ENCODE measurements at regions not wholly inside any gene's neighbourhood (a gene's known extent, or its start where the extent isn't known, plus 50 kb on each side); places are given as distances from the start of the nearest gene placed in this dataset.

GRCh38 chr2:216553482-216554240 lies 55.0 kb downstream of the RPL37A start:
- ChIA-PET POLR2A (no interaction called here), CTCF (no interaction called here)

GRCh38 chr2:216554286-216554685 lies 55.6 kb downstream of the RPL37A start:
- POLR2A ChIA-PET: no interaction called here
- CTCF ChIA-PET: no interaction called here

- ChIA-PET CTCF (no interaction called here), POLR2A (no interaction called here)
These were observed 56.1 kb downstream of the RPL37A start for GRCh38 chr2:216554755-216555154.

GRCh38 chr2:216555274-216555673 lies 56.6 kb downstream of the RPL37A start:
- ChIA-PET CTCF (no interaction called here), POLR2A (no interaction called here)

- CTCF ChIA-PET: no interaction called here
- POLR2A ChIA-PET: no interaction called here
These were observed 57.6 kb downstream of the RPL37A start for GRCh38 chr2:216556202-216556601.

- ChIA-PET CTCF (no interaction called here), POLR2A (no interaction called here)
These were observed 58.8 kb downstream of the RPL37A start for GRCh38 chr2:216557413-216557812.

- CTCF ChIA-PET: no interaction called here
- POLR2A ChIA-PET: no interaction called here
These were observed 59.2 kb downstream of the RPL37A start for GRCh38 chr2:216557820-216558219.

- ChIA-PET POLR2A (no interaction called here), CTCF (interaction anchor here (0.7 kb wide), 1 partner anchor 40 kb away, joined by 3 read pairs; no protein-coding TSS in a partner anchor)
These were observed 61.0 kb downstream of the RPL37A start for GRCh38 chr2:216559625-216560156.

GRCh38 chr2:216560838-216561270 lies 62.2 kb downstream of the RPL37A start:
- CTCF ChIA-PET: no interaction called here
- POLR2A ChIA-PET: no interaction called here

GRCh38 chr2:216562696-216563435 lies 64.2 kb downstream of the RPL37A start:
- ChIA-PET POLR2A (no interaction called here), CTCF (no interaction called here)

- ChIA-PET CTCF (no interaction called here), POLR2A (no interaction called here)
These were observed 65.0 kb downstream of the RPL37A start for GRCh38 chr2:216563646-216564045.

- ChIA-PET CTCF (interaction anchor here (1.1 kb wide), 1 partner anchor 102 kb away, joined by 3 read pairs; no protein-coding TSS in a partner anchor), POLR2A (no interaction called here)
These were observed 66.0 kb downstream of the RPL37A start for GRCh38 chr2:216564611-216565010.

- POLR2A ChIA-PET: no interaction called here
- CTCF ChIA-PET: no interaction called here
These were observed 67.3 kb upstream of the IGFBP2 start for GRCh38 chr2:216565956-216566355.

GRCh38 chr2:216568576-216568975 lies 64.6 kb upstream of the IGFBP2 start:
- CTCF ChIA-PET: no interaction called here
- POLR2A ChIA-PET: no interaction called here

GRCh38 chr2:216569765-216570164 lies 63.5 kb upstream of the IGFBP2 start:
- ChIA-PET CTCF (interaction anchor here (0.5 kb wide), 1 partner anchor 509 kb away, joined by 3 read pairs; no protein-coding TSS in a partner anchor), POLR2A (no interaction called here)

- CTCF ChIA-PET: interaction anchor here (0.5 kb wide), 1 partner anchor 509 kb away, joined by 3 read pairs; no protein-coding TSS in a partner anchor
These were observed 62.9 kb upstream of the IGFBP2 start for GRCh38 chr2:216570357-216570756.

GRCh38 chr2:216571178-216571908 lies 61.9 kb upstream of the IGFBP2 start:
- ChIA-PET CTCF (no interaction called here), POLR2A (no interaction called here)

More at GRCh38 chr2:216570357-216570756, 62.9 kb upstream of the IGFBP2 start:
- POLR2A ChIA-PET: no interaction called here

- CTCF ChIA-PET: no interaction called here
- POLR2A ChIA-PET: no interaction called here
These were observed 61.2 kb upstream of the IGFBP2 start for GRCh38 chr2:216571909-216572513.

- ChIA-PET CTCF (no interaction called here), POLR2A (no interaction called here)
These were observed 60.3 kb upstream of the IGFBP2 start for GRCh38 chr2:216572582-216573578.
